ENCODE measurements at regions not wholly inside any gene's neighbourhood (a gene's known extent, or its start where the extent isn't known, plus 50 kb on each side); places are given as distances from the start of the nearest gene placed in this dataset.

DNA sequence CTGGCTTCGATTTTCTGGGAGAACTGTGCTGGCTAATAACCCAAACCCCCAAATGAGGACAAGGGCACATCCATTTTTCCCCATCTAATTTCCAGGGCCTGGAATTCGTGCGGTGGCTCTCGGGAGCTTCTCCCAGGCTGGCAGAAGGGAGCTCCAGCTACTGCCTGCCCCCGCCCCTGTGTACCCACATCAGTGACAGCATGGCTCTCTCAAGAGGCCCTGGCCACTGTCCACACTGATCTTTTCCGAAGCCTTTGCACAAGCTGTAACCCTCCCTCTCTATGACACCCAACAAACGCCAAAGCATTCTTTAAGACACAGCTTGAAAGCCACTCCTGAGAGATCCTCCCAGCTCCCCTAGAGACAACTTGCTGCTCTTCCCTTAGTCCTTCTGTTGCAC is 73.1 kb downstream of the ZIC5 start:
- ATAC-seq (no peak), DNase-seq (no peak)
- H3K4me1 Mint-ChIP-seq = peaks cover 24% of the 10 kb centered on the region
- H3K9me3 Mint-ChIP-seq (ENCODE audit: low read depth) = no peaks in the 10 kb centered on the region
- CTCF ChIA-PET = interaction anchor here (0.9 to 7.3 kb wide), 6 partner anchors 10 to 616 kb away, joined by 3 to 83 read pairs (median 7); no protein-coding TSS in a partner anchor
- peaks cover 2% of the 10 kb centered on the region for H3K36me3 Mint-ChIP-seq
- no peak overlapping the region for H3K27ac Mint-ChIP-seq
- peaks cover 75% of the 10 kb centered on the region for H3K27me3 Mint-ChIP-seq
- no peak overlapping the region for H3K4me3 Mint-ChIP-seq

GRCh38 chr13:99897076-99897440 is 74.5 kb downstream of the ZIC5 start:
- Mint-ChIP-seq H3K27ac (no peak overlapping the region), H3K4me3 (no peak overlapping the region), H3K9me3 (ENCODE audit: low read depth) (no peaks in the 10 kb centered on the region), H3K27me3 (peaks cover 67% of the 10 kb centered on the region), H3K36me3 (peaks cover 2% of the 10 kb centered on the region), H3K4me1 (peaks cover 24% of the 10 kb centered on the region)
- ATAC-seq (no peak), DNase-seq (no peak)
- CTCF ChIA-PET = interaction anchor here (1.0 to 7.3 kb wide), 3 partner anchors 11 to 241 kb away, joined by 3 to 83 read pairs (median 5); no protein-coding TSS in a partner anchor

- H3K4me3 Mint-ChIP-seq = no peak overlapping the region
- DNase-seq = no peak
- no peaks in the 10 kb centered on the region for H3K9me3 Mint-ChIP-seq (ENCODE audit: low read depth)
- peaks cover 24% of the 10 kb centered on the region for H3K4me1 Mint-ChIP-seq
- CTCF ChIA-PET = interaction anchor here (1.1 to 7.3 kb wide), 3 partner anchors 17 to 339 kb away, joined by 3 to 83 read pairs (median 4); no protein-coding TSS in a partner anchor
- peaks cover 2% of the 10 kb centered on the region for H3K36me3 Mint-ChIP-seq
- H3K27ac Mint-ChIP-seq = no peak overlapping the region
- ATAC-seq = no peak
- H3K27me3 Mint-ChIP-seq = peaks cover 69% of the 10 kb centered on the region
Measured at GRCh38 chr13:99896369-99897075, 75.0 kb downstream of the ZIC5 start.

GRCh38 chr13:99895444-99896368 is 75.9 kb downstream of the ZIC5 start:
- ATAC-seq (peak; percentile 50), DNase-seq (no peak)
- peaks cover 68% of the 10 kb centered on the region for H3K27me3 Mint-ChIP-seq
- no peak overlapping the region for H3K27ac Mint-ChIP-seq
- H3K4me3 Mint-ChIP-seq = peak overlapping the region; percentile 74
- peaks cover 20% of the 10 kb centered on the region for H3K4me1 Mint-ChIP-seq
- CTCF ChIA-PET = interaction anchor here (1.0 to 7.3 kb wide), 4 partner anchors 10 to 340 kb away, joined by 4 to 83 read pairs (median 6); no protein-coding TSS in a partner anchor
- H3K9me3 Mint-ChIP-seq (ENCODE audit: low read depth) = no peaks in the 10 kb centered on the region
- H3K36me3 Mint-ChIP-seq = peaks cover 2% of the 10 kb centered on the region

DNA sequence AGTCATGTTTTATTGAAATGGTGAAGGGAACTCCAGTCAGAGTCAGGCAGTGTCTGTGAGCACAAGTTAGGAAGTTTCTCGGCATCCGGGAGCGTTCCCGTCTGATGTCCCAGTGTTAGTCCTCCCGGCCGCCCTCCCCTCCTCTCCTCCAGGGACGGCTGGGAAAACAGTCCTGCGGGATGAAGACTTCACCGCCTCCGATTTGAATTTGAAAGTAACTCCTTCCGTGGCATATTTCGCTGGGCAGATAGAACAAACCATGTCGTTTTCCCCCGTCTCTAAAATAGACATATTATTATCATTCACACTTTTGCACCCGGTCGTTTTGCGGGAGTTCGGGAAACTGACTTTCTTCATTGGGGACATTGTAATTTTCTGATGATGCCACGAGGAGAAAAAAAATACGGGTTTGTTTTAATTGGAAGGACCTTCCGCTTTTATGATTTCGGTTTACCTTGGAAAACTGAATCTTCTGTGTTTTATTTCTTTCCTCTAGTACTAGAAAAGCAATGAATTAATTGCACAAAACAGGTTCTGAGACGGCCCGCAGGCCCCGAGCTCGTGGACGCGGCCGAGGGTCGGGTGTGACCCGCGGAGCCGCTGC is 76.6 kb downstream of the ZIC5 start:
- Mint-ChIP-seq H3K27ac (peak overlapping the region; percentile 6), H3K27me3 (peaks cover 61% of the 10 kb centered on the region), H3K4me3 (peak overlapping the region; percentile 74), H3K9me3 (ENCODE audit: low read depth) (no peaks in the 10 kb centered on the region), H3K36me3 (peaks cover 2% of the 10 kb centered on the region), H3K4me1 (peaks cover 12% of the 10 kb centered on the region)
- CTCF ChIA-PET = interaction anchor here (1.0 to 7.3 kb wide), 3 partner anchors 10 to 238 kb away, joined by 4 to 83 read pairs (median 8); no protein-coding TSS in a partner anchor
- no peak for ATAC-seq
- DNase-seq = no peak

- CTCF ChIA-PET = interaction anchor here (2.3 kb wide), 1 partner anchor 238 kb away, joined by 8 read pairs; no protein-coding TSS in a partner anchor
- Mint-ChIP-seq H3K4me1 (peaks cover 12% of the 10 kb centered on the region), H3K9me3 (ENCODE audit: low read depth) (no peaks in the 10 kb centered on the region), H3K27me3 (peaks cover 60% of the 10 kb centered on the region), H3K27ac (no peak overlapping the region), H3K4me3 (peak overlapping the region; percentile 74), H3K36me3 (peaks cover 2% of the 10 kb centered on the region)
- peak; percentile 33 for DNase-seq
- ATAC-seq = no peak
Measured at GRCh38 chr13:99894105-99894839, 77.3 kb downstream of the ZIC5 start.

GRCh38 chr13:99893567-99893966 is 78.0 kb downstream of the ZIC5 start:
- DNase-seq (no peak), ATAC-seq (no peak)
- Mint-ChIP-seq H3K4me1 (peaks cover 12% of the 10 kb centered on the region), H3K27ac (no peak overlapping the region), H3K27me3 (peaks cover 53% of the 10 kb centered on the region), H3K4me3 (no peak overlapping the region), H3K9me3 (ENCODE audit: low read depth) (no peaks in the 10 kb centered on the region), H3K36me3 (peaks cover 2% of the 10 kb centered on the region)
- CTCF ChIA-PET = interaction anchor here (2.3 kb wide), 1 partner anchor 237 kb away, joined by 8 read pairs; no protein-coding TSS in a partner anchor

DNA sequence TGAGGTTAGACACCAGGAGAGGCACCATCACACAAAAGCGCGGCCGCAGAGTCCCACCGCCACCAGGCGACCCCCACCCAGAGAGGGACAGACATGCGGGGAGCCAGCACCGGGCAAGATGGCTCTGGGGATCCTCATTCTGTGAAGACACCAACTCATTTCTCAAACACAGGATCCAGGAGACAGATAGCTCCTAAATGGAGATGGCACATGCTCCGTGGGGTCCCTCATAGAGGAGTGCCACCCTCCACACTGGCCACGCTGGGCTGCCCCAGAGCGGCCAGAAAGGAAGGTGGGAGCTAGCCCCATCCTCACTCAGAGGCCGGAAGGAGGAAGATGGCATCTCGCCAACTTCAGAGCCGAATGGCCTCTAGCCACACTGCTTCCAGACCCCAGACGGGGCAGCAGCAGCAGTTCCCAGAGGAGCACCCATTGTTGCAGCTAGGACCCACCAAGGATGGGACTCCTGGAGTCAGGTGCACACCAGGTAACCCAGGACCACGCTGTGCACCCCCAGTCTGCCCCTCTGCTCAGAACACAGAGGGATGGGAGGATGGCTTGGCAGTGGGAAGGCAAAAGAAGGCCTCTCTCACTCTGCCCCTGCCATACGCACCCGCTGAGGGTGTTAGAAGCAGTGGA is 78.6 kb downstream of the ZIC5 start:
- Mint-ChIP-seq H3K4me1 (peaks cover 12% of the 10 kb centered on the region), H3K27ac (no peak overlapping the region), H3K27me3 (peaks cover 47% of the 10 kb centered on the region), H3K9me3 (ENCODE audit: low read depth) (no peaks in the 10 kb centered on the region), H3K4me3 (no peak overlapping the region), H3K36me3 (peaks cover 2% of the 10 kb centered on the region)
- CTCF ChIA-PET = no interaction called here
- DNase-seq (no peak), ATAC-seq (no peak)

- DNase-seq (no peak), ATAC-seq (no peak)
- H3K27me3 Mint-ChIP-seq = peaks cover 39% of the 10 kb centered on the region
- CTCF ChIA-PET = interaction anchor here (1.6 kb wide), 1 partner anchor 24 kb away, joined by 5 read pairs; no protein-coding TSS in a partner anchor
- peaks cover 12% of the 10 kb centered on the region for H3K4me1 Mint-ChIP-seq
- H3K9me3 Mint-ChIP-seq (ENCODE audit: low read depth) = no peaks in the 10 kb centered on the region
- H3K4me3 Mint-ChIP-seq = no peak overlapping the region
- H3K36me3 Mint-ChIP-seq = peaks cover 2% of the 10 kb centered on the region
- no peak overlapping the region for H3K27ac Mint-ChIP-seq
Measured at GRCh38 chr13:99892196-99892613, 79.4 kb downstream of the ZIC5 start.

DNA sequence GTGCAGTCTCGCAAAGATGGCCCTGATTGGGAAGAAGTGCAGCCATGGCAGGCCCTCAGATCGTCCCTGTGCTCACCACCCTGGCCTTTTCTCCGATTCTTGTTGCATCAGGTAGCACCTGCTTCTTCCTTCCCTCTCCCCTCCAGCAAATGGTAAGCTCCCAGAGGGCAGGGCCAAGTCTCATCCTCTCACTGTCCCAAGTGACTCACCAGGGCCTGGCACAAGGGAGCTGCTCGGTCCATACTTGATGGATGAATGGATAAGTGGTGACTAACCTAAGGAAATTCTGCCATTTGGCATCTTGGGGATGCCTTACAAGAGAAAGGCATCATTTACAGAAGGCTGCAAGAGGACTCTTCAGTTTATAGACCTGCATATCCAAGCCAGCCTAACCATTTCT is 84.9 kb downstream of the ZIC5 start:
- CTCF ChIA-PET = no interaction called here
- no peak for ATAC-seq
- Mint-ChIP-seq H3K4me3 (no peak overlapping the region), H3K36me3 (no peaks in the 10 kb centered on the region), H3K27ac (no peak overlapping the region), H3K27me3 (peaks cover 3% of the 10 kb centered on the region), H3K4me1 (no peaks in the 10 kb centered on the region), H3K9me3 (ENCODE audit: low read depth) (no peaks in the 10 kb centered on the region)
- no peak for DNase-seq

GRCh38 chr13:99884913-99885312 is 86.7 kb downstream of the ZIC5 start:
- no peak overlapping the region for H3K27ac Mint-ChIP-seq
- H3K4me3 Mint-ChIP-seq = no peak overlapping the region
- H3K4me1 Mint-ChIP-seq = no peaks in the 10 kb centered on the region
- ATAC-seq = no peak
- no peak for DNase-seq
- H3K36me3 Mint-ChIP-seq = no peaks in the 10 kb centered on the region
- CTCF ChIA-PET = no interaction called here
- no peaks in the 10 kb centered on the region for H3K9me3 Mint-ChIP-seq (ENCODE audit: low read depth)
- H3K27me3 Mint-ChIP-seq = no peaks in the 10 kb centered on the region

GRCh38 chr13:99883805-99884204 is 87.8 kb downstream of the ZIC5 start:
- DNase-seq = no peak
- CTCF ChIA-PET = no interaction called here

More at GRCh38 chr13:99883805-99884204, 87.8 kb downstream of the ZIC5 start:
- ATAC-seq = no peak
- Mint-ChIP-seq H3K4me3 (no peak overlapping the region), H3K4me1 (no peaks in the 10 kb centered on the region), H3K9me3 (ENCODE audit: low read depth) (no peaks in the 10 kb centered on the region), H3K36me3 (no peaks in the 10 kb centered on the region), H3K27me3 (peaks cover 2% of the 10 kb centered on the region), H3K27ac (no peak overlapping the region)
